Renal pelvis (tissue), 1 donor: ENCODE measurements at regions not wholly inside any gene's neighbourhood (a gene's known extent, or its start where the extent isn't known, plus 50 kb on each side); places are given as distances from the start of the nearest gene placed in this dataset.
A peak's percentile ranks its signal among the peaks of the same experiment; 100 is the strongest.

Source experiments
- DNase-seq: peaks from one replicate; pipeline ENCODE4 v3.0.0-alpha.2; 2013

DNA sequence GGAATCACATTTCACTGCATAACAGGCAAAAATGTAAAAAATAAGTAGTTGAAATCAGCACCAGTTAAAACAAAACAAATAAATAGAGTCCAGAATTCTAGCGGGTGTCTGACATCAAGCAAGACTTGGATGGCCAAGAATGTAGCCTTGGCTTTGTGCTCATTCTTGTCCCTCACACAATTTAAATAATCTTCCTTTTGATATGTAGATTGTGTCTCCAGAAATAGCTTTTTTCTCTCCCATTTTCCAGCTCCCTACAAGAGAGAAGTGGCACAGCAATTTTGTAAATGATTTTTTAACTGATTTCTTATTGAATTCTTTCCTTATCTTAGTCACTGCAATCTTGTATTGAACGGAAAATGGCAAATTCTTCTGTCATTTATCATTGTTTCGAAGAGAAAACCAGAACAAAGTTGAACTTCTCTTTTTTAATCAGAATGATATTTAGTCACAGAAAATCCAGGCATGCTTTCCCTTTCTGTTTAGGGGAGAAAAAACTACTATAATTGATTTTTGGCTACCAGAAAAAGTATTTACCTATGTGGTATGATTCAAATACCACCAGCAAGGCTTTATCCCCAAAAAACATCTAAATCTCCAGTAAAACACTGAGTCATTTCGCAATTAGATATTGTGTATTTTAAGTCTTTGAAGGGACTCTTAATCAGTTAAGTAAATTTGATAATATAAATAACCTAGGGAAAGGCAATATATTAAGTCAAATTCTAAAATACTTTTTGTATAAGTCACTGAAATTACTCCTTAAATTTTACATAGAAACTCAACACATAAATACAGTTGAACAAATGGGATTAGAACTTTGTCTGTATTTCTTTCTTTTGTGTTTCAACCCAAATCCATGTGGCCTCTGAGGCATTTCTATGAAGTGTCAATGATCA is 481.7 kb downstream of the GBE1 start:
- DNase-seq: no peak

DNA sequence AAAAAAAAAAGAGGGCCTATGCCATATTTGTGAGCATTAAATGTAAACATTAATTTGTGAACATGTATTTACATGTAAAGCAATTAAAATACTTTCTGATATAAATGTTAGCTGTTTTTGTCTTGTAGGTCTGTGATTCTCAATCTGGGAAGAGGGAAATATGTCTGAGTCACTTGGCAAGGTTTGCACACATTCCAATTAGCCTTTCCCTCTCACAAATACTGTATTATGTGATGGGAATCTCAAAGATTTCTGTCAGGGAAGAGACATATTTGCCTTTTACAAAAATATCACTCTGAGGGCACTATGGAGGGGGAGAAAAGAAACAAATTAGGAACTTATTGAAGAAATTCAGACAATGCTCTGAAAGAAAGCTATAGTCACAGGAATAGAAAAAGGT is 483.6 kb downstream of the GBE1 start:
- no peak for DNase-seq

DNA sequence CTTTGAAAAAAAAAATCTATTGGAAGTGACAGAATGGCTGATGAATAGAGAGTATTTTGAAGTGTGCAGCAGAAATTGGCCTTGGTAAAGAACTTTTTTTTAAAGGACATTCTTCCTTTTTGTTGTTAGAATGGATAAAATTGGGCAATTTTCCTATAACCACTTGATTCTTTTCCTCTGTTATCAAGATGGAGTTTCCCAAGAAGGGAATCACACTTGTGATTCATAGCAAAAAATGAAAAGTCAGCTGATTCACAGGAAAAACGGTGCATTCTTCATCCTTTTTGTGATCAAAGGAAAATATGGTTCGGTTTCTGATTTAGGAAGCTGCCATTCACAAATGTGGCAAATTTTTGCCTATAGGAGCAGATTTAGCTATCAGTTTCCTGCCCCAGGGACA is 486.8 kb downstream of the GBE1 start:
- DNase-seq: no peak

DNA sequence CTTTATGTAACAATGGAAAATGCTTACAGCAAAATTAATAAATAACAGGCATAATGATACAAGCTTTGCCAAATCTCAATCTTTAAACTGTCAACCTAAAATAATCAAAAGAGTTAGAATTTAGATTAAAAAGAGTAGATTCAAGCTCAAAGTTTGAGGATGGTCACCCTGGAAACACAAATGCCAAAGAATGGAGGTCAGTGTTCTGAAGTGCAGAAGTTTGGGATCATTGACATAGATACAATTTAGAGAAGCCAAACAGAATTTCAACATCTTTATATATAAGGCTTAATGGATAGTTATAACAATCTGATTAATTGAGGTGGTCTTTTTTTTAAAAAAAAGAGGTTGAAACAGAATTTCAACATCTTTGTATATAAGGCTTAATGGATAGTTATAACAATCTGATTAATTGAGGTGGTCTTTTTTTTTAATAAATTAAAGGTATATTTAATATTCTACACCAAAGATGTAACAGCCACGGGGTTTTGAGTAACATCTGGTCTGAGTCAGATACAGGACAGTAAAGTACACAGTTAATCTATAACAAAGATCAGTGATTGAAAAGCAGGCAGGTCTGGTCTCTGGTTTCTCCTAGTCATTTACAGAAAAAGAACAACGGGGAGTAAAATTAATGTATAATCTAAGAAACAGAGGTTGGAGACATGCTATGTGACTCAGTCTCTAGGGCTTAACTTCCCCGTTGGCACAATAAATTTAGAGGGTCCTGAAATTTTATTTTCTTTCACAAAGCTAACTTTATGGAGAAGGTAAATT is 490.7 kb downstream of the GBE1 start:
- no peak for DNase-seq

DNA sequence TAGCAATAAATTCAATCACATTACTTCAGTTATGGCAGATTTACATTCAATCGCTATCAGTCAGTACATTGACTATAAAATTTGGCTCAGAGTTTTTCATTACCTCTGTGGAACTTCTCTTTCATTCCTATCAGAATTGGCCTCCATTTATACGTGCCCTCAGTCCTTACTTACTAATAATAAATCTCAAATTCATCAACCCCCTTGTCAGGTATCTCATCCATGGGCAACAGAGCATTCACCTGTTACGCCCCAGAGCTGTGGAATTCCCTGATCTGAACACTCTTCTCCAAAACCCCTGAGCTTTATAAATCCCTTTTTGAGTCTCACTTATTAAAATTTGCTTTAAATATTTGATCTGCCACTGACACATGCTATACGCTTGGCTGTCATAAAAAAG is 492.9 kb downstream of the GBE1 start:
- no peak for DNase-seq

DNA sequence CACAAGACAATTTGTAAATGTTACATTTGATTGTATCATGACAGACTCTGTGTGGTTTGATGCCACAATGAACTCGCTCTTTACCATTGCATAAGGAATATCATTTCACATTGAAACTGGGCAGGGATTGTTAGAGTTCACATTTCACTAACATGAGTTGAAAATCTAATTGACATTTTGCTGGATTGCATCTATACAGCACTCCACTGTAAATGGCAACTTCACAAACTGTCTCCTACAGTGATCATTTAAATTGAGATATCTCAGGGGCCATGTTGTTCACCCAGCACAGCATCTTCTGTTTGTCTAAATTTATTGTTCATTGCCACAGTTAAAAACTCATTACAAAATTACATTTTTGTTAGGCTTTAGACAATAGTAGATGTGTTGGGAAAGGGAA is 499.4 kb downstream of the GBE1 start:
- no peak for DNase-seq

DNA sequence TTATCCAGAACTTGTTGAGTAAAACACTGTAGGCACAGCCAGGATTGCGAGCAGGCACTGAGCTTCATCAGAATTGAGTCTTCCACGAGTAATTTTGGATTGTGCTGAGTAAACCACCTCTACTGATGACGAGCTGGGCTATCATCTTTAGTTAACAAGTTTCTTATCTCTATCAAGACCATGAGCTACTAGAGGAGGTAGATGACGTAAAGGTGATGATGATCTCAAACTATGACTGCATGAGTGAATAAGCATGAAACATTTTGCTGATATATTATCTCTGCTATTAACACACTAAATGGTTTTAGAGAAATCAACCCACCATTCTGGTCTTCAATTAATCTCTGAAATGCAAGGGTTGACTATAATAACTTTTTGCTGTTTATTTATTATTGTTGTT is 506.0 kb downstream of the GBE1 start:
- DNase-seq: no peak

DNA sequence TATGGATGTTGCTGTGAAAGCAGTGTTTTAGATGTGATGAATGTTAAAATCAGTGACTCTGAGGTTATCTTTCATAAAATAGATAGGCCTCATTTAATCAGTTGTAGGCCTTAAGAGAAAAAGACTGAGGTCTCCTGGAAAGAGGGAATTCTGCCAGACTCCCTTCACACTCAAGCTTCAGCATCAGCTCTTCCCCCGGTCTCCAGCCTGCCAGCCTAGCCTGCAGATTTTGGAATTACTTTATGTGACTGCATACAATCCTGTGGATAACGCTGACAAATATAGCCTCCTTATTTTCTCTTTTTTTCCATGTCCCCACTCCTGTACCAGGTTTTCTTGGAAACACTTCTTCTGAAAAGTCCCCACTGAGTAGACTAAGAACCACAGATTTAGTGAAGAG is 510.3 kb downstream of the GBE1 start:
- no peak for DNase-seq

DNA sequence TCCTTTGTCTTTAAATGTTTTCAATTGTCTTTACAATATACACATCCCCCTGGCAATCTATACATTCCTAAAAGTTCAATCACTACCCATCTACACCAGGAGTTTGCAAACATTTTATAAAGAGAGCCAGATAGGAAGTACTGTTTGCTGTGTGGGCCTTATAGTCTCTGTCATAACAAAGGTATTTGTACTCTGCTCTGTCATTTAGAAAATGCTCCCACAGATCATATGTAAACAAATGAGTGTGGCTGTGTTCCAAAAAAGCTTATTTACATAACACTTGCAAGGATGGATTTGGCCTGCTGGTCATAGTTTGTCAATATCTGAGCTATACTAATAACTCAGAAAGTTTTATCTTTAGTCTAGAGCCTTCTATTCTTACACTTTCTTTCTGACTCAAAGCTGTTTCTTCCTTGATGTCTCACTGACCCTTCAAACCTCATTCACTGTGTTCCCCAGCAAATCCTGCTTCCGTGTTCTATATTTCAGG is 511.9 kb downstream of the GBE1 start:
- no peak for DNase-seq

DNA sequence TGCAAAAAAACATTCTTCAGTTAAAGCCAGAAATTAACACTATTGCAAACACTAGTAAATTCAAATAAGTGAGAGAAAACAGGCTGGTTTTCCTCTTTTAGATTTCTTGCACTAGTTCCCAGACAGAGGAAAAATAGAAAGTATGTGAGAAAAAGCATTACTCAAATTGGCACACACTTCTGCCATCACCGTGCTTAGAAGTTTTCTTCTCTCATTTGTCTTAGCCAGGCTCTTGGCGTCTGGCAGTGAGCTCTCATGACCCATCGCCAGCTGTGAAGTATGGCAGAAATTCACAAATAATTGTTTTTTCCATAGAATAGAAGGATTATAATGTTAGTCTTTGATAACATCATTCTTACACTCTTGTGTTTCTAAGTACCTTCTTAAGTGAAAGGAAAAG is 515.9 kb downstream of the GBE1 start:
- DNase-seq: no peak

DNA sequence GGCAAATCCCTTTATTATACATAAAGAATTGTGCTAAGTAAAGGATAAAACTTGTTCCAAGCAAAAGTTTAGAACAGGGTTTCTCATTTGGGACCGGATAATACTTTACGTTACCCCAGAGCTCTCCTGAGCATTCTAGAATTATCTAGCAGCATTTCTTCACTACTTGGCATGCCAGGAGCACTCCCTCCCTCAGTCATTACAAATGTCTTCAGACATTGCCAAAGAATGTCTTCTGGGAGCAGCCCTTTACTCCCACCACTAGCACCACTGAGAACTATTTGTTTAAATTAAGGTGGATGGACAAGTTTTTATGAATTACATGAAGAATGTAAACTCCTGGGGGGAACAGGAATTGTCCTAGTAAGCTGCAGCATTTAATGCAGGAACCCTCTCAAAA is 516.4 kb downstream of the GBE1 start:
- DNase-seq: no peak

DNA sequence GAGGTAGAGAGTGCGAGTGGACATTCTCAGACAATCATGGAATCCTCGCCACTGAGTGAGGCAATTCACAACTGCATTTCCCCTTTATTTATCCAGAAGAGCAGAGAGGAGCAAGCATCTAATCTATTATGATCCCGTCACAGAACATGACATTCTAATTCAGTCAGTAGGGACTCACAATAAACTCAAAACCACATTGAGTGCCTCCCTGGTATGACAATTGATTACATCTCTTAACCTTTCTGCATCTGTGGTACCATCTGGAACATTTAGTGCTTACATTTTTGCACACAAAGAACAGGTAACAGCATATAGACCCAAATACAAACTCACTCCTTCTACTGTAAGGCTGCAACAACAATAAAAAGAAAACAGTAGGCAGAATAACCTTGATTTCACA is 517.2 kb downstream of the GBE1 start:
- DNase-seq: no peak

DNA sequence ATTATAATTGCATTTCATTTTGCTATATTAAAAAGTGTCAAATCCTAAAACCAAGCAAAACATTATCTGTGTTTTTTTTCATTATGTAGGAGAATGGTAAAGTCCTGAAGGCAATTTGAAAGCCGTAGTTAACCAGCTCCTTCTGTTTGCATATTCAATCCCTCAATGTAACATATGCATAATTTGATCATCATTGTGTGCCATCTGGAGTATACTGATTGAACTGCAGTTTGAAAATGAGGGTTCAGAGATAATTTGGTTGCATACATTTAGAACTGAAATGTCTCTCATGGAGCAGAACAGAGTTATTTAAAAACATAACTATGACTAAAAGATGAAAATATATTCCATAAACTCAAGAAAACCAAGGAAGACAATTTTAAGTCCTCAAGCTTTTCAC is 518.6 kb downstream of the GBE1 start:
- DNase-seq: peak; percentile 2

DNA sequence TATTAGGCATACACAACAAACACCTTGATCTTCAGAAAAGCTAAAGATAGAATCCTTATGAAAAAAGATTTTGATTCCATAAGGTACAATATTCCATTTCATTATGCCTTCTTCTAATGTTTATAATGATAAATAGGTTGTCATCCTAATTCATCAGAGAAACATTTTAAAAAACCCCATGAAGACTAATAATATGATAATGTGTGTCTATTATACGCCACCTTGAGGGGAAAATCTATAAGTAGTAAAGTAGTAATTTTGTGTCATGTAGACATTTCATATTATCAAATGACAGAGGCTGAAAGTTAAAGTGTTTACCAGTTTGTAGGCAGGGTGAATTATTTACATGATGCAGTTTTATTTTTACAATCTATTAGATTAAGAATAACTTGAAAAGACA is 524.3 kb downstream of the GBE1 start:
- no peak for DNase-seq

DNA sequence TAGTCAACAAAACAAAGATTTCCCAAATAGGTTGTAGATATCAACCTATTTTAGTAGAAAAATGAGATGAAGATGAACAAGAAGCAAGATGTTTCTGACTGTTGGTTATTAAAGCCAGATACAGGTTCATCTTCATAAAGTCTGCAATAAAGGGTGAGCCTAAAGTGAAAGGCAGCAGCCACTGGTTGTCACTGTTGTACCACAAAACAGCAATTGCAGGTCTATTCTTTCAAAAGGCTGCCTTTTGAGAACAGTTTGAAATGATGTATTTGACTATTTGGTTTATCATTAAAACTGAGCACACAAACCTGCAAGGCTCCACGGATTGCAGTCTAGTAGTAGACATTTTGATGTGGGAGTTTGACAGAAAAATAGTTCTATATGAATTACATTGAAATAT is 543.4 kb downstream of the GBE1 start:
- DNase-seq: peak; percentile 17

DNA sequence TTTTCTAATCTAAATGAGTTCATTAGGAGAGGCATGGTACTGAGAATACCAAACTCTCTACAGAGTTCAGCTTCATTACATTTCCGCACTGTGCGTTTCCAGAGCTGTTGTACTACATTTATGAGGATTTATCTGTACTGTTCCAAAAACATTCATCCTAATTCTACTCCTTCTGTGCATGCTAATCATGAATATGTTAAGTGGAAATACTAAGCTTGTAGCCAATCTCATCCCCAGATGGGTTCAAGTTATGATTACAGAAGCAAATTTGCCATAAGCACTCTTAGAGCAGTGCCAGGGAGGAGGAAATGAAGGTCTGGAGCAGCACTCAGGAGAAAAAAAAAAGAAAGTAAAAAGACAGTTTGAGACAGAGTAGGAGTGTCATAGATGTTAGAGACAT is 544.3 kb downstream of the GBE1 start:
- no peak for DNase-seq

DNA sequence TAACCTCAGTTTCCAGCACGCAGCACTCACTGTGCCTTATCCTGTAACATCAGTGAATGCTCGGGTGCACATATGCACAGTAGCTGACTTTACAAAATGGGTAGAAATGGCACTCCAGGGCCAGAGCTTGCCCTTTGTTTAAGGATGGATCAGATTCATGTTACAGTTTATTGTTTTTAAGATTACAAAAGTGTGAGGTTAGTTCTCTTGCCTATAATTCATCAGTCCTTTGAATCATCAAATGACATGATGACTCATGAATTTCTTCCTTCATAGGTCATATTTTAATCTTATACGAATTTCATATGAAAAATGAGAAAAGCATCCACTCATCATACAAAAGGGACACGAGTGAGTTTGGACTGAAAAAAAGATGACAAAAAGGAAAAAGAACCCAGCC is 545.3 kb downstream of the GBE1 start:
- no peak for DNase-seq

DNA sequence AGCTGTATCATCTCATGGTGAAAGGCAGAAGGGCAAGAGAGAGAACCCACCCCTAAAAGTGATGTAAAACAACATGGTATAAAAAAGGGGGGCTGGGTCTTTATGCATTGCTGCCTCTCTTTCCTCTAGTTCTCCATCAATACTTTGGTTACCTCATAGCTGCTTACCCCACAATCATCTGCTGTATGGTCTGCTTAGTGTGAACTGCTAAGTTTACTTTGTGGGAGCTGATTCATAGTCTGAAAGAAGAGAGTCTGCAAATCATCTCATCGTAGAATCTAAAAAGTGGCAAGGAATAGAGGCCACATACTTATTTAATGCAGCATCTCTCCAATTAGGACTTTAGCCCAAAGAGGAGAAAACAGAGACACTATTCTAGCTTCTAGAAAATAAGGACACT is 546.8 kb downstream of the GBE1 start:
- DNase-seq: no peak

DNA sequence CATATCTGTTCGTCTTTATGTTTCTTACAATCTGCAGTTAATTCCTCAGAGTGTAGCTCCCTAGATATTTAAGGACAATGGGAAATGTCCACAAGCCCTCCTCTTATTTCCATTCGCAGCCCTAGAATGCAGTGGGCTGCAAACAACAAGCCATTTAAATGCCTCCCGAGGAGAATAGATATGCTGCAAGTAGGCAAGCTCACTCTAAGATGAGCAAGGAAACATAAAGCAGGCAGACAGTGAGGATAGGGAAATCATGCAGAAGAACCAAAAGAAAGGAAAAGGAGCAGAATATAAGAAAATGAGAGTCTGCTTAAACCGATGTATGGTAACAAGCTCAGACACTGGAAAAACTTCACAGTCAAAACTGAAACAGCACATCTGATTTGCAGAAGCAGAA is 561.9 kb downstream of the GBE1 start:
- no peak for DNase-seq

DNA sequence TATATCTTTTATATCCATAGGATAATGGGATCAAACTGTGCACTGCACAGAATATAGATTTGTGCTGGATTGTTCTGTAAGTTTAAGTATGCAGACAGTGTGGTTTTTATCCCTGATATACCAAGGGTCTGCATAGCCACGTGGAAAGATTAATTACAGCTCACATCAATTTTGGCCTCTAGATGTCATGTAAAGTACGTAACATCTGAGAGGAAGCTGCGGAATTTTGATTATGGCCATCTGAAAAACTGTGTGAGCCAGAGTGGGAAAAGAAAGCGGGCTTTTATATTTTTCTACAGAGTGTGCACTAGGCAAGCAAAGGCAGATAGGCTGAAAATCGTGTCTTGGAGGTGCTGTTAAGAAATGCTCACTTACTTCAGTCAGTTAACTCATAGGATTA is 562.7 kb downstream of the GBE1 start:
- DNase-seq: no peak

DNA sequence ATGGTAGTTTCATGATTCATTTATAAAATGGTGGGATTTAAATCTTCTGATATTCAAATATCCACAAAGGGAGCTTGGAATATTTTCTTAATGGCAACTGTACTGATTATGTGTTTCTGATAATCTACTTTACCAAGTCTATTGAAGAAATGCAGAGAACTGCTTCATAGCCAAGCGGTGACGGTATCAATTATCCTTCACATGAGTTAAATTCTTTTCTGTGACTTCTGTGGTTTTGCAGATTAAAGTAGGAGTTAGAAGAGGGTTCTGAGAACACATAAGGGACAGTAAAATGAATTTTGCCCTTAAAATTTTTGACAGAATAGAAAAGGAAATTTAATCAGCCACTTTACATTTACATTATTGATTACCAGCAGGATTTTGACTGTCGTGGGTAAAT is 563.2 kb downstream of the GBE1 start:
- DNase-seq: no peak

DNA sequence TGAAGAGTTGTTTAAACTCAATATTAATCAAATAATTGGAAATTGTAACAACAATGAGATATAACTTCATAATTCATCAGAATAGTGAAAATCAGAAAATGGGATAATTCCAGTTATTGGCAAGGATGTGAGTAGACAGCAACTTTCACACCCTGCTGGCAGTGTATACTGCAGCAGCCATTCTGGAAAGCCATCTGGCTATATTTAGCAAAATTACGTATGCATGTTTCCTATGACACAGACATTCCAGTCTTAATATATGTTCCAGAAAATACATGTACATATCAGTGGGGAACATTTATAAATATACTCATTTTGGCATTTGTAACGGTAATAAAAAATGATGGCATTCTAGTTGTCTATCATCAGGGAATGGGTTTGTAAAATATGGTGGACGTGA is 564.1 kb downstream of the GBE1 start:
- DNase-seq: no peak

DNA sequence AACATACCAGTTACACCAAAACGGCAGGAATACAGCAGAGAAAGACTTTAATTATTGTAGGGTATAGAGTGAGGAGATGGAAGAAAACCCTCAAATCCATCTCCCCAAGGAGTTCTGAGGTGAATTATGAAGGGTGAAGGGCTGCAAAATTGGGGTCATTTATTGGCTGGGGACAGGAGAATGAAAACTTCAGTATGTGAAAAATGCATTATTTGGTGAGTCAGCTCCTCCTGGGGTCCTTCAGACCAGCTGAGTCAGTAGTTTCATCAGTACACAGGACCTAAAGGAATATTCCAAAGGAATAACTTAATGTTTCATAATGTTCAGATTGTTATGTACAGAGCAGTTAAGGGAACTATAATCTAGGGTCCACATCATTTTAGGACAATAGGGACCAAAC is 566.0 kb downstream of the GBE1 start:
- DNase-seq: no peak
